Astrocyte (in vitro differentiated cells and primary cell): ENCODE measurements at regions not wholly inside any gene's neighbourhood (a gene's known extent, or its start where the extent isn't known, plus 50 kb on each side); places are given as distances from the start of the nearest gene placed in this dataset.

Experiments
- CTCF ChIP-seq: IDR thresholded peaks from 2 replicates; pipeline ENCODE4 v1.5.1; 2011; ENCODE audit warnings: low read depth, mild to moderate bottlenecking, inconsistent platforms, low read length, moderate library complexity; ENCODE audit not compliant: insufficient read depth
- EZH2 ChIP-seq: IDR thresholded peaks from 2 replicates; pipeline ENCODE4 v1.6.1; 2012; ENCODE audit warnings: mild to moderate bottlenecking, low read length, inconsistent platforms; ENCODE audit not compliant: insufficient read depth

- TF ChIP-seq CTCF (no peak), EZH2 (no peak)
Measured at GRCh38 chr10:131553581-131553980, 242.1 kb upstream of the TCERG1L start.
